GM23248 (cell line): ENCODE measurements at regions not wholly inside any gene's neighbourhood (a gene's known extent, or its start where the extent isn't known, plus 50 kb on each side); places are given as distances from the start of the nearest gene placed in this dataset.
A peak's percentile ranks its signal among the peaks of the same experiment; 100 is the strongest.

Experiments
- DNase-seq: peaks from one replicate; pipeline ENCODE4 v3.0.0-alpha.2; 2015
- H2AFZ ChIP-seq: fragments of 200-600 bp; sonication (generic); 2 replicates; pipeline ENCODE4 v1.6.1; 2016; ENCODE audit warnings: antibody characterized with exemption
- H3F3A ChIP-seq: fragments of 200-600 bp; sonication (generic); 2 replicates; pipeline ENCODE4 v1.6.1; 2016; ENCODE audit warnings: mild to moderate bottlenecking, antibody characterized with exemption, mixed run types; ENCODE audit not compliant: insufficient read depth
- H3K27ac ChIP-seq: fragments of 200-600 bp; sonication (generic); 2 replicates; pipeline ENCODE4 v1.5.1; 2016; ENCODE audit warnings: mild to moderate bottlenecking
- H3K27me3 ChIP-seq: fragments of 200-600 bp; sonication (generic); replicated peaks from 2 replicates; pipeline ENCODE4 v1.6.1; 2016; ENCODE audit warnings: mild to moderate bottlenecking; ENCODE audit not compliant: insufficient read depth
- H3K36me3 ChIP-seq: fragments of 200-600 bp; sonication (generic); 2 replicates; pipeline ENCODE4 v1.6.1; 2016; ENCODE audit warnings: low read depth, mild to moderate bottlenecking
- H3K4me1 ChIP-seq: fragments of 200-600 bp; sonication (generic); 2 replicates; pipeline ENCODE4 v1.6.1; 2016; ENCODE audit warnings: mild to moderate bottlenecking; ENCODE audit not compliant: insufficient read depth
- H3K4me2 ChIP-seq: fragments of 200-600 bp; sonication (generic); one replicate; pipeline ENCODE4 v1.6.1; 2016; ENCODE audit warnings: mild to moderate bottlenecking; ENCODE audit not compliant: unreplicated experiment
- H3K4me3 ChIP-seq: fragments of 200-600 bp; sonication (generic); 2 replicates; pipeline ENCODE4 v1.5.1; 2016; ENCODE audit warnings: mild to moderate bottlenecking
- H3K79me2 ChIP-seq: fragments of 200-600 bp; sonication (generic); 2 replicates; pipeline ENCODE4 v1.6.1; 2016; ENCODE audit warnings: mild to moderate bottlenecking; ENCODE audit not compliant: insufficient read depth
- H3K9ac ChIP-seq: fragments of 200-600 bp; sonication (generic); 2 replicates; pipeline ENCODE4 v1.6.1; 2016; ENCODE audit warnings: mild to moderate bottlenecking
- H3K9me2 ChIP-seq: fragments of 200-600 bp; sonication (generic); 2 replicates; pipeline ENCODE4 v1.6.1; 2016; ENCODE audit warnings: mixed run types, mild to moderate bottlenecking, moderate library complexity; ENCODE audit not compliant: insufficient read depth
- H3K9me3 ChIP-seq: fragments of 200-600 bp; sonication (generic); one replicate; pipeline ENCODE4 v1.6.1; 2017; ENCODE audit warnings: low read depth
- H4K20me1 ChIP-seq: fragments of 200-600 bp; sonication (generic); 2 replicates; pipeline ENCODE4 v1.6.0; 2016; ENCODE audit not compliant: insufficient read depth
- EZH2 ChIP-seq: fragments of 200-600 bp; sonication (generic); IDR thresholded peaks from 2 replicates; pipeline ENCODE4 v1.6.1; 2018; ENCODE audit warnings: antibody characterized with exemption, mild to moderate bottlenecking; ENCODE audit not compliant: insufficient read depth, poor library complexity, severe bottlenecking
- EZH2phosphoT487 ChIP-seq: fragments of 200-600 bp; sonication (generic); IDR thresholded peaks from 2 replicates; pipeline ENCODE4 v1.6.1; 2018; ENCODE audit warnings: antibody characterized with exemption, moderate library complexity, mild to moderate bottlenecking, low read depth; ENCODE audit not compliant: insufficient read depth
- WGBS, 2 experiments: methylation state at CpG; one replicate each; pipeline ENCODE4 v1.1.6; 2015 to 2017; ENCODE audit warnings: low lambda C conversion rate in 2 of 2, low coverage in 1 of 2; ENCODE audit errors: missing lambda C conversion rate in 2 of 2; 5-methylcytosine and 5-hydroxymethylcytosine counted together
- in situ Hi-C: fragments of 300-500 bp; cut with MboI; formaldehyde crosslinking; loops from 2 replicates; pipeline ENCODE4 v1.15.0; 2020

- 13 to 15% methylated on average over 8 of the region's 8 CpGs for WGBS, 2 experiments
- Histone ChIP-seq H3K9me3 (no peaks in the 10 kb centered on the region), H3K4me3 (peak overlapping the region; percentile 61), H3K27ac (no peak overlapping the region), H3K79me2 (no peaks in the 10 kb centered on the region), H2AFZ (peak overlapping the region; percentile 54), H3K36me3 (no peaks in the 10 kb centered on the region), H3K9ac (no peak overlapping the region), H3K27me3 (peaks cover 40% of the 10 kb centered on the region), H4K20me1 (no peaks in the 10 kb centered on the region), H3K9me2 (no peaks in the 10 kb centered on the region), H3F3A (peaks cover 11% of the 10 kb centered on the region; the same call in 1 of the 2 replicates), H3K4me2 (peak overlapping the region; percentile 62), H3K4me1 (peaks cover 10% of the 10 kb centered on the region)
- no peak for TF ChIP-seq EZH2phosphoT487
- no peak for TF ChIP-seq EZH2
- DNase-seq = peak; percentile 22
- in situ Hi-C loops = no loop called here
Observed at GRCh38 chr4:15374656-15375055, 53.2 kb upstream of the C1QTNF7 start.

GRCh38 chr4:15375667-15376066 is 52.2 kb upstream of the C1QTNF7 start:
- DNase-seq = no peak
- no peaks in the 10 kb centered on the region for H3K9me3 ChIP-seq
- H3K27ac ChIP-seq = no peak overlapping the region
- H3K4me2 ChIP-seq = no peak overlapping the region
- H3K4me1 ChIP-seq = peaks cover 10% of the 10 kb centered on the region
- H3K36me3 ChIP-seq = no peaks in the 10 kb centered on the region
- H3K27me3 ChIP-seq = peaks cover 37% of the 10 kb centered on the region
- H3F3A ChIP-seq = peaks cover 11% of the 10 kb centered on the region; the same call in 1 of the 2 replicates
- H3K79me2 ChIP-seq = no peaks in the 10 kb centered on the region
- no peaks in the 10 kb centered on the region for H4K20me1 ChIP-seq
- H3K4me3 ChIP-seq = no peak overlapping the region
- TF ChIP-seq EZH2 = no peak
- no peak for TF ChIP-seq EZH2phosphoT487
- H3K9me2 ChIP-seq = no peaks in the 10 kb centered on the region
- 89 to 94% methylated on average over 3 of the region's 3 CpGs for WGBS, 2 experiments
- H2AFZ ChIP-seq = no peak overlapping the region
- H3K9ac ChIP-seq = no peak overlapping the region
- in situ Hi-C loops = no loop called here

GRCh38 chr4:15376145-15376544 is 51.7 kb upstream of the C1QTNF7 start:
- peaks cover 34% of the 10 kb centered on the region for H3K27me3 ChIP-seq
- WGBS, 2 experiments = 81 to 82% methylated on average over 5 of the region's 5 CpGs

GRCh38 chr4:15376594-15376993 is 51.2 kb upstream of the C1QTNF7 start:
- Histone ChIP-seq H3K4me2 (no peak overlapping the region), H3K27ac (no peak overlapping the region), H3K27me3 (peaks cover 31% of the 10 kb centered on the region), H3K9ac (no peak overlapping the region), H3F3A (peaks cover 11% of the 10 kb centered on the region; the same call in 1 of the 2 replicates), H3K9me2 (no peaks in the 10 kb centered on the region), H3K36me3 (no peaks in the 10 kb centered on the region), H4K20me1 (no peaks in the 10 kb centered on the region), H3K4me3 (no peak overlapping the region), H2AFZ (no peak overlapping the region), H3K9me3 (no peaks in the 10 kb centered on the region), H3K4me1 (peaks cover 10% of the 10 kb centered on the region), H3K79me2 (no peaks in the 10 kb centered on the region)
- DNase-seq = peak; percentile 36
- WGBS, 2 experiments = 58 to 63% methylated on average over 2 of the region's 2 CpGs
- TF ChIP-seq EZH2 = no peak
- TF ChIP-seq EZH2phosphoT487 = no peak
- in situ Hi-C loops = no loop called here

More at GRCh38 chr4:15376145-15376544, 51.7 kb upstream of the C1QTNF7 start:
- in situ Hi-C loops = no loop called here
- H3K4me3 ChIP-seq = no peak overlapping the region
- DNase-seq = no peak
- no peak for TF ChIP-seq EZH2
- TF ChIP-seq EZH2phosphoT487 = no peak
- no peaks in the 10 kb centered on the region for H3K9me3 ChIP-seq
- H3F3A ChIP-seq = peaks cover 11% of the 10 kb centered on the region; the same call in 1 of the 2 replicates
- H3K79me2 ChIP-seq = no peaks in the 10 kb centered on the region
- H2AFZ ChIP-seq = no peak overlapping the region
- H3K4me2 ChIP-seq = no peak overlapping the region
- no peaks in the 10 kb centered on the region for H4K20me1 ChIP-seq
- no peaks in the 10 kb centered on the region for H3K9me2 ChIP-seq
- H3K36me3 ChIP-seq = no peaks in the 10 kb centered on the region
- H3K9ac ChIP-seq = no peak overlapping the region
- no peak overlapping the region for H3K27ac ChIP-seq
- H3K4me1 ChIP-seq = peaks cover 10% of the 10 kb centered on the region
